ENCODE measurements at regions not wholly inside any gene's neighbourhood (a gene's known extent, or its start where the extent isn't known, plus 50 kb on each side); places are given as distances from the start of the nearest gene placed in this dataset.

GRCh38 chr14:28055008-28055407, 711.6 kb upstream of the FOXG1 start:
- H3K27me3 ChIP-seq (ENCODE audit: control insufficient read depth in 3 of 3, insufficient read depth in 3 of 3, low read length in 2 of 3), result no peaks in the 10 kb centered on the region
- WGBS, 2 donors, result 89 to 92% methylated on average over 3 of the region's 3 CpGs
- no peak overlapping the region for H3K27ac ChIP-seq (ENCODE audit: low read depth in 1 of 2, low read length in 1 of 2)
- DNase-seq, result no peak
- no peaks in the 10 kb centered on the region for H3K9me3 ChIP-seq (ENCODE audit: control insufficient read depth in 4 of 4, insufficient read depth in 3 of 4, low read length in 3 of 4)
- ATAC-seq (ENCODE audit: insufficient read depth, low FRiP score), result no peak
- H3K4me3 ChIP-seq, result no peak overlapping the region
- TF ChIP-seq CTCF (IDR thresholded peaks at IDR 0.05; ENCODE audit: control extremely low read depth, extremely low read depth), result no peak
- H3K4me1 ChIP-seq (ENCODE audit: control insufficient read depth in 5 of 5, insufficient read depth in 5 of 5, low read length in 5 of 5), result no peaks in the 10 kb centered on the region
- no peak overlapping the region for H3K9ac ChIP-seq (ENCODE audit: insufficient read depth in 1 of 2, low read length in 2 of 2)
- no peaks in the 10 kb centered on the region for H3K36me3 ChIP-seq (ENCODE audit: control insufficient read depth in 4 of 4, insufficient read depth in 4 of 4, low read length in 4 of 4)

- 60 to 63% methylated on average over 4 of the region's 4 CpGs for WGBS, 2 donors
- Histone ChIP-seq H3K36me3 (ENCODE audit: control insufficient read depth in 4 of 4, insufficient read depth in 4 of 4, low read length in 4 of 4) (no peaks in the 10 kb centered on the region), H3K27ac (ENCODE audit: low read depth in 1 of 2, low read length in 1 of 2) (no peak overlapping the region), H3K4me3 (no peak overlapping the region), H3K9ac (ENCODE audit: insufficient read depth in 1 of 2, low read length in 2 of 2) (no peak overlapping the region), H3K4me1 (ENCODE audit: control insufficient read depth in 5 of 5, insufficient read depth in 5 of 5, low read length in 5 of 5) (no peaks in the 10 kb centered on the region), H3K27me3 (ENCODE audit: control insufficient read depth in 3 of 3, insufficient read depth in 3 of 3, low read length in 2 of 3) (no peaks in the 10 kb centered on the region), H3K9me3 (ENCODE audit: control insufficient read depth in 4 of 4, insufficient read depth in 3 of 4, low read length in 3 of 4) (no peaks in the 10 kb centered on the region)
- DNase-seq (peak in 2 of 3 donors; percentile 0 to 6), ATAC-seq (ENCODE audit: insufficient read depth, low FRiP score) (no peak)
- TF ChIP-seq CTCF (IDR thresholded peaks at IDR 0.05; ENCODE audit: control extremely low read depth, extremely low read depth), result no peak
Measured at GRCh38 chr14:28057359-28058296, 709.0 kb upstream of the FOXG1 start.

- Histone ChIP-seq H3K9me3 (ENCODE audit: control insufficient read depth in 4 of 4, insufficient read depth in 3 of 4, low read length in 3 of 4) (no peaks in the 10 kb centered on the region), H3K4me1 (ENCODE audit: control insufficient read depth in 5 of 5, insufficient read depth in 5 of 5, low read length in 5 of 5) (no peaks in the 10 kb centered on the region)
Measured at GRCh38 chr14:28059254-28059653, 707.3 kb upstream of the FOXG1 start.

More at GRCh38 chr14:28059254-28059653, 707.3 kb upstream of the FOXG1 start:
- TF ChIP-seq CTCF (IDR thresholded peaks at IDR 0.05; ENCODE audit: control extremely low read depth, extremely low read depth), result no peak
- Histone ChIP-seq H3K27me3 (ENCODE audit: control insufficient read depth in 3 of 3, insufficient read depth in 3 of 3, low read length in 2 of 3) (no peaks in the 10 kb centered on the region), H3K9ac (ENCODE audit: insufficient read depth in 1 of 2, low read length in 2 of 2) (no peak overlapping the region), H3K4me3 (no peak overlapping the region), H3K27ac (ENCODE audit: low read depth in 1 of 2, low read length in 1 of 2) (no peak overlapping the region), H3K36me3 (ENCODE audit: control insufficient read depth in 4 of 4, insufficient read depth in 4 of 4, low read length in 4 of 4) (no peaks in the 10 kb centered on the region)
- no peak for ATAC-seq (ENCODE audit: insufficient read depth, low FRiP score)
- no peak for DNase-seq
- WGBS, 2 donors, result 77 to 83% methylated on average over 1 of the region's 1 CpG

Measured in lung (tissue), 11 donors.